Lung (tissue), 11 donors: ENCODE measurements at regions not wholly inside any gene's neighbourhood (a gene's known extent, or its start where the extent isn't known, plus 50 kb on each side); places are given as distances from the start of the nearest gene placed in this dataset.

ENCODE experiments used
- ATAC-seq: fragments of 200-7000 bp; cut with Tn5 transposase; one replicate; pipeline ENCODE4 v1.9.1; 2020; ENCODE audit warnings: moderate number of reproducible peaks; ENCODE audit not compliant: insufficient read depth, low FRiP score
- DNase-seq, 3 donors: peaks; one replicate each; pipeline ENCODE4 v3.0.0-alpha.2; 2013 to 2017
- H3K27ac ChIP-seq, 2 donors: one replicate each; pipeline ENCODE4 v1.5.1; 2013; ENCODE audit warnings: mild to moderate bottlenecking in 2 of 2, moderate library complexity in 2 of 2, control low read depth in 1 of 2, inconsistent platforms in 1 of 2, low read depth in 1 of 2, low read length in 1 of 2
- H3K27me3 ChIP-seq, 3 donors: one replicate each; pipeline ENCODE4 v1.5.1; 2013; ENCODE audit warnings: low read length in 2 of 3; ENCODE audit not compliant: control insufficient read depth in 3 of 3, insufficient read depth in 3 of 3
- H3K36me3 ChIP-seq, 4 donors: one replicate each; pipeline ENCODE4 v1.5.1; 2013; ENCODE audit warnings: low read length in 4 of 4, mild to moderate bottlenecking in 1 of 4, moderate library complexity in 1 of 4; ENCODE audit not compliant: control insufficient read depth in 4 of 4, insufficient read depth in 4 of 4
- H3K4me1 ChIP-seq, 5 donors: one replicate each; pipeline ENCODE4 v1.5.1; 2013; ENCODE audit warnings: low read length in 5 of 5, mild to moderate bottlenecking in 2 of 5, moderate library complexity in 1 of 5; ENCODE audit not compliant: control insufficient read depth in 5 of 5, insufficient read depth in 5 of 5
- H3K4me3 ChIP-seq: one replicate; pipeline ENCODE4 v1.5.1; 2013; ENCODE audit warnings: mild to moderate bottlenecking, control low read depth, moderate library complexity
- H3K9ac ChIP-seq, 2 donors: one replicate each; pipeline ENCODE4 v1.5.1; 2013; ENCODE audit warnings: low read length in 2 of 2, control low read depth in 1 of 2; ENCODE audit not compliant: insufficient read depth in 1 of 2
- H3K9me3 ChIP-seq, 4 donors: one replicate each; pipeline ENCODE4 v1.5.1; 2013; ENCODE audit warnings: low read length in 3 of 4, mild to moderate bottlenecking in 1 of 4, moderate library complexity in 1 of 4; ENCODE audit not compliant: control insufficient read depth in 4 of 4, insufficient read depth in 3 of 4
- CTCF ChIP-seq: IDR thresholded peaks from 2 replicates; pipeline ENCODE4 v1.5.1; 2012; ENCODE audit warnings: mild to moderate bottlenecking; ENCODE audit errors: control extremely low read depth, extremely low read depth
- WGBS, 2 donors: extraction: QIAGEN DNeasy Blood & Tissue Kit; methylation state at CpG; one replicate each; pipeline ENCODE4 v1.1.7; 2013; 5-methylcytosine and 5-hydroxymethylcytosine counted together
- donor health status: control.
- donor health status: control.
- donor health status: Bipolar disorder and iron deficiency.
- donor health status: healthy.
- donor health status: DM: yes; HTN: yes; CAD: no.

- H3K27me3 ChIP-seq: no peaks in the 10 kb centered on the region
- no peaks in the 10 kb centered on the region for H3K4me1 ChIP-seq
- no peaks in the 10 kb centered on the region for H3K36me3 ChIP-seq
- no peak for DNase-seq
- H3K9ac ChIP-seq: no peak overlapping the region
- peak overlapping the region in 1 of 2 donors; percentile 81 for H3K27ac ChIP-seq
- no peak overlapping the region for H3K4me3 ChIP-seq
- H3K9me3 ChIP-seq: peaks cover 0 to 8% (median under 1%) of the 10 kb centered on the region in 4 donors
- no peak for ATAC-seq
- TF ChIP-seq CTCF: no peak
- WGBS, 2 donors: 88 to 91% methylated on average over 6 of the region's 6 CpGs
Observed at GRCh38 chr2:106010818-106011355, 183.2 kb downstream of the UXS1 start.

GRCh38 chr2:106009096-106009495 is 185.0 kb downstream of the UXS1 start:
- no peak for TF ChIP-seq CTCF
- no peak for DNase-seq
- Histone ChIP-seq H3K36me3 (no peaks in the 10 kb centered on the region), H3K4me3 (no peak overlapping the region), H3K9me3 (peaks cover 0 to 8% (median 1%) of the 10 kb centered on the region in 4 donors), H3K4me1 (no peaks in the 10 kb centered on the region), H3K9ac (no peak overlapping the region), H3K27me3 (no peaks in the 10 kb centered on the region), H3K27ac (no peak overlapping the region)
- 85 to 94% methylated on average over 1 of the region's 1 CpG for WGBS, 2 donors
- ATAC-seq: no peak

DNA sequence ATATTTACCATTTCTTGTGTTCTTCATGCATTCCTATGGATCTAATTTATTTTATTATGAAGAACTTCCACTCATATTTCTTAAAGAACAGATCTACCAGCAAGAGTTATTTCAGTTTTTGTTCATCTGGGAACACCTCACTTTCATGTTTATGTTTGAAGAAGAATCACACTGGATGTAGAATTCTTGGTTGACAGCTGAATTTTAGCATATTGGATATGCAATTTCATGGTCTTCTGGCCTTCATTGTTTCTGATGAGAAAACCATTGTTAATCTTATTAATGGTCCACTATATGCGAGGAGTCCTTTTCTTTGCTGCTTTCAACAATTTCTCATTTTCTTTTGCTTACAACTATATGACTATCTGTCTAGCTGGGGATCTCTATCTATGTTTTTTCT is 189.2 kb downstream of the UXS1 start:
- TF ChIP-seq CTCF: no peak
- Histone ChIP-seq H3K4me3 (no peak overlapping the region), H3K9me3 (peaks cover 0 to 8% (median 2%) of the 10 kb centered on the region in 4 donors), H3K36me3 (no peaks in the 10 kb centered on the region), H3K27ac (no peak overlapping the region), H3K9ac (no peak overlapping the region), H3K27me3 (no peaks in the 10 kb centered on the region), H3K4me1 (no peaks in the 10 kb centered on the region)
- DNase-seq (no peak), ATAC-seq (no peak)
- WGBS, 2 donors: 95 to 100% methylated on average over 1 of the region's 1 CpG
